ENCODE measurements at regions not wholly inside any gene's neighbourhood (a gene's known extent, or its start where the extent isn't known, plus 50 kb on each side); places are given as distances from the start of the nearest gene placed in this dataset.

DNA sequence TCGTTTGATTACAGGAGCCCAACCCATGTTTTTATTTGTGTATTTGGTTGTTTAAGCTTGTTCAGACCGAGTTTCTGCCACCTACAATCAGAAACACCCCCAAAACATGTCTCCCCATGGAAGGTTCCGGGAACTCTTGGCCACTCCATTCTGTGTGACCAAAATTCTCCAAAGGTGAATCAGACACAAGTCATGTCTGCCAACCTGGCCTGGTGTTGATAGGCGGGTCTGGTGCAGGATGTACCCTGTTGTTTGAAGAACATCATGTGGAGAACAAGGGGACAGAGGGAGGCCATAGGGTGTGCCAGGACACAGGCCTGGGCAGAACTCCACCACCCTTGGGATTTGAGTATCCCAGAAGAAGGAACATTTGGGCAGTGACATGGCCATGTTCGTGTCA is 147.1 kb upstream of the MYL2 start:
- TF ChIP-seq YY1 (tag by site-specific recombination; IDR thresholded peaks at IDR 0.05) (no peak), ZNF670 (tag by site-specific recombination; IDR thresholded peaks at IDR 0.05; ENCODE audit: low read depth) (no peak), CTCF (tag by site-specific recombination; IDR thresholded peaks at IDR 0.05) (no peak), ZNF121 (tag by site-specific recombination; IDR thresholded peaks at IDR 0.05) (no peak), ZNF560 (tag by site-specific recombination; IDR thresholded peaks at IDR 0.05; ENCODE audit: borderline replicate concordance) (no peak)

Measured in HEK293 (cell line).